NCI-H2029 (cell line): ENCODE measurements at regions not wholly inside any gene's neighbourhood (a gene's known extent, or its start where the extent isn't known, plus 50 kb on each side); places are given as distances from the start of the nearest gene placed in this dataset.
"Not testable (repeated sequence)": the region's sequence is repeated elsewhere in the genome, so short reads cannot be mapped to it uniquely, and the experiment has no call there.

Experiments used
- DNase-seq: peaks from one replicate; lab custom pipeline; 2025; lab: John Stamatoyannopoulos, UW

GRCh38 chr14:86790408-86791364 lies 1202.3 kb downstream of the GALC start:
- no peak for DNase-seq

DNA sequence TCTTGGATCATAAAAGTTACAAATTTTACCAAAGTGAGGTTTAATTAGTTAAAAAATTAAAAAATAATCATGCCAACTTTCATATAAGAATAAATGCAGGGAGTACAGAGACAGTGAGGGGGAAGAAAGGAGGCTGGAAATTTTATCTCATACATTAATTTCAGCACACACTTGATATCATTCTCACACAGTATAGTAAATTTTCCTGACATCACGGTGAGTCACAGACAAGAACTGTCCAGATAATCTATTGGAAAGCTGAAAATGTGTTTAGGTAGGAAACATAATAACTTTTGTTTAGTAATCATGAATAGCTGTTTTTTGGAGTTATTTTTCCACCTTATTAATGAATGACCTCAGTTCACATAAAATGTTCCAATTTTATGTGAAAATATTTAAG lies 1204.8 kb downstream of the GALC start:
- no peak for DNase-seq

DNA sequence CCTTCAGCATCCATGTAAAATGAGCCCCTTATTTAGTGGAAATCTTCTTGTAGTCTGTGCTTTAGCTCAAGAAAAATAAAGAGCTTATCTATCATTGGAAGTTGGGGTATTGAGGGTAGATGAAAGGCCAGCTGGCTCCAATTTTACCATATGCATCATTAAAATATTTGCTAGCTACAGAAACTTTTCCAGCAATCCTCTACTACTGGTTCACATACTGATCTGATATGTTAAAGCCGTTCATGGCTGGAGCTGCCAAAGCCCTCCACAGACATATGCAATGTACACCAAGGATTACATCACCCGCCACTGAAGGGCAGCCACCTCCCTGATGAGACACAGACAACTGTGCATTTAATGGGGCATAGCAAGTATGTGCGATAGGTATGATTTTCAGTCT lies 1205.3 kb downstream of the GALC start:
- no peak for DNase-seq

DNA sequence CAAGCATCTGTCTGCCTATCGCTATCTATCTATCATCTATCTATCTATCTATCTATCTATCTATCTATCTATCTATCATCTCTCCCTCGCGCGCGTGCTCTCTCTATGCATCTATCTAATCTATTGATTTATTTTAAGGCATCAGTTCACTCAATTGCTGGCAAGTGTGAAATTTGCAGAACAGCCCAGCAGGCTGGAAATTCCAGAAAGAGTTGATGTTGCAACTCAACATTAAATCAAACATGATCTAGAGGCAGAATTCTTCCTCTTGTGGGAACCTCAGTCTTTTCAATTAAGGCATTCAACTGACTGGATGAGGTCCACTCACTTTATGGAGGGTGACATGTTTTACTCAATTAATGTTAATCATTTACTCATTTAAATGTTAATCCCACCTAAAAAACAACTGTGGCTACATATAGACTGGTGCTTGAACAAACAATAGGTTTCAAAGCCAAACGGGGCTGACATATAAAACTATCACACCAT lies 1210.8 kb downstream of the GALC start:
- no peak for DNase-seq

GRCh38 chr14:86780876-86781510 lies 1212.0 kb downstream of the GALC start:
- DNase-seq = no peak

DNA sequence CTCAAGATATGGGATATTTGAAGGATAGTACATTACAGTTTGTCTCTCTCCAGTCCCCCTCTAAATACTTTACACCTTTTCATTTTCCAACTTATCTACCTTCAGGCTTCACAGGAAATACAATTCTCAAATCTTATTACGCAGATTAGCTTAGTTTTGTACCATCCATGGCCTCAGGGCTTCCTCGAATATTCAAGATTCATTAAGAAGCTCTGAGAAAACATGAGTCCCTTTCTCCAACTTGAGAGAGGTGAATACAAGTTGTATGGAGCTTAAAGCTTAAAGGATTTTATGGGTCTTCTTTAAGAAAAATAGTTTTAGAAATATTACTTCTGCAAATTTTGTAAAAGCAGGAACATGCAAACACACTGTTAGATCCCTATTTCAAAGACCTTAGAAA lies 1212.5 kb downstream of the GALC start:
- DNase-seq = no peak

DNA sequence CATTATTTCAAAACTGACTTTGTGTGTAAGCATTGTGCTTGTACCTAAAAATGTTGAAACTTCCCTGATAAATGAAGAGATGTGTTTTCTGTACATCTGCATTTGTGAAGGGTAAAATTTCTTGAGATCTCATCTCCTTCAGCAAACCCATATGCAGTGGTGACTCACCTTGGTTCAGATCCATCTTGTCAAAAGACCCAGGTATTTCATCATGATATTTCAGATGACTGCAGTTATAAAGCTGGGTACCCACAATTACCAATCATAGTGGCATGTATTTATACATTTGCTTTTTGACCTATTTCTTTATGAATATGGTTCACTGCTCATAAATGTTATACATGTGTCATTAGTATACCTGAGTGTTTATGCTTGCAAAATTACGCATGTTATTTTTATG lies 1213.6 kb downstream of the GALC start:
- no peak for DNase-seq

GRCh38 chr14:86777963-86778602 lies 1214.9 kb downstream of the GALC start:
- no peak for DNase-seq

DNA sequence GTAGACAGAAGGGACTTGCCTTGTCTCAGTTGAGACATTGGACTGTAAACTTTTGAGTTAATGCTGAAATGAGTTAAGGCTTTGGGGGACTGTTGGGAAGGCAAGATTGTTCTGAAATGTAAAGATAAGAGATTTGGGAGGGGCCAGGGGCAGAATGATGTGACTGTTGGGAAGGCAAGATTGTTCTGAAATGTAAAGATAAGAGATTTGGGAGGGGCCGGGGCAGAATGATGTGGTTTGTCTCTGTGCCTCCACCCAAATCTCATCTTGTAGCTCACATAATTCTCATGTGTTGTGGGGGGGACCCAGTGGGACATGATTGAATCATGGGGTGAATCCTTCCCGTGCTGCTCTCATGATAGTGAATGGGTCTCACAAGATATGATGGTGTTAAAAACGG lies 1217.1 kb downstream of the GALC start:
- not testable (repeated sequence) for DNase-seq

DNA sequence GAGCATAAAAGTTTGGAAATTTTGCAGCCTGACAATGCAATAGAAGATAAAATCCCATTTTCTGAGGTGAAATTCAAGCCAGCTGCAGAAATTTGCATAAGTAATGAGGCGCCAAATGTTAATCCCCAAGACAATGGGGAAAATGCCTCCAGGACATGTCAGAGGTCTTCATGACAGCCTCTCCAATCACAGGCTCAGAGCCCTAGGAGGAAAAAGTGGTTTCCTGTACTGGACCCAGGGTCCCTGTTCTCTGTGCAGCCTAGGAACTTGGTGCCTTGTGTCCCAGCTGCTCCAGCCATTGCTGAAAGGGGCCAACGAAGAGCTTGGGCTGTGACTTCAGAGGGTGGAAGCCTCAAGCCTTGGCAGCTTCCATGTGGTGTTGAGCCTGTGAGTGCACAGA lies 1218.1 kb downstream of the GALC start:
- no peak for DNase-seq

GRCh38 chr14:86772075-86772474 lies 1220.9 kb downstream of the GALC start:
- DNase-seq = no peak

DNA sequence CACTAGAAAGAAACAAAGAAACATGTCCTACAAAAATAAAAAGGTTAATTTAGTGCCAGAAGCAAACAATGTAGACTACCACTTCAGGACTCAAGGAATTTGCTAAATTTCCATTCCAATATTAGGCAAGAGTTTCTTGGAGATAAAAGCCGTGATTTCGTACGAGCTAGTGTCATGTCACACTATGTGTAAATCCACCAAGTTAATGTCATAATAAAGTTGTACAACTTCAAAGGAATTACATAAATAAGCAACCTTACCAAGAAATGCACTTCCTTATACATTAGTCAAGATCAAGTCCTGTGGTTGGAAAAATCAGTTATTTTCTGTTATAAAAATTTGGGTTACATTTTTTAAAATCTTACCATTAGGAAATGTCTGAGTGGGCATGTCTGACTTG lies 1222.8 kb downstream of the GALC start:
- DNase-seq = no peak

- no peak for DNase-seq
Measured at GRCh38 chr14:86766469-86766868, 1226.5 kb downstream of the GALC start.

- DNase-seq = no peak
Measured at GRCh38 chr14:86761611-86762010, 1231.4 kb downstream of the GALC start.

GRCh38 chr14:86756521-86757190 lies 1226.7 kb downstream of the FLRT2 start:
- DNase-seq = no peak

GRCh38 chr14:86750488-86750887 lies 1220.5 kb downstream of the FLRT2 start:
- DNase-seq = not testable (repeated sequence)

DNA sequence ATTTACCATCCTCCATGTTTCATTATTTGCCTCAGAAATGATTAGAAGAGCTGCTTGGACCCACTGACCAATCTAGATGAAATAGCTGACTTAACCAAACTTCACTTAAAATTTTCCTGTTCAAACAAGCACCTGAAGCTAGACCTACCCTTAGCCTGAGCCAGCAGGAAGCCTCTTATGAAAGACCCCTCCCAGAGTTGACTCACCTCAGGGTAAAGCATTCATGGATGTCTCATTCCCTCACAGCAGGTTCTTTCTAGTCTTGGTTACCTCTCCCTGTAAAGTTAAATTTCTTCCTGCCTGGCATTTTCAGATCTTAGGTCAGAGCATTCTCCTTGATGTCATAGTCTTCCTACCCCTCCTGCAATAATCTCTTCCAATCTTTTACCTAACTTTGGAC lies 1209.8 kb downstream of the FLRT2 start:
- no peak for DNase-seq

- not testable (repeated sequence) for DNase-seq
Measured at GRCh38 chr14:86731427-86731826, 1201.5 kb downstream of the FLRT2 start.

DNA sequence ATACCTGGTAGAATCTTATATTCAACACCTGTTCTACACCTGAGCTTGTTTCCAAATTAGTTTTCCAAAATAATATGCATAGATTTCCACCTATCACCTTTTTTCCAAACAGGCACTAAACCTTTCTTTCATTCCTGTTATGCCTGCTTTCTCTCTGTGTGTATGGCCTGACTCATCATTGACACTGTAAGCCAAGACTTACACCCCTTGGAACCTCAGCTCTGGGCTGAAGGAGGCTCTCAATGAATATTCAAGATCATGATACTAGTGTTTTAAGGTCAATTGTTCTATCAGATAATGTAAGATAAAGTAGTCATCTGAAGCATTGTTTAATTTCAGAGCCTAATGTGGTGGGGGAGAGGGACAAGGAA lies 1193.3 kb downstream of the FLRT2 start:
- DNase-seq = no peak

DNA sequence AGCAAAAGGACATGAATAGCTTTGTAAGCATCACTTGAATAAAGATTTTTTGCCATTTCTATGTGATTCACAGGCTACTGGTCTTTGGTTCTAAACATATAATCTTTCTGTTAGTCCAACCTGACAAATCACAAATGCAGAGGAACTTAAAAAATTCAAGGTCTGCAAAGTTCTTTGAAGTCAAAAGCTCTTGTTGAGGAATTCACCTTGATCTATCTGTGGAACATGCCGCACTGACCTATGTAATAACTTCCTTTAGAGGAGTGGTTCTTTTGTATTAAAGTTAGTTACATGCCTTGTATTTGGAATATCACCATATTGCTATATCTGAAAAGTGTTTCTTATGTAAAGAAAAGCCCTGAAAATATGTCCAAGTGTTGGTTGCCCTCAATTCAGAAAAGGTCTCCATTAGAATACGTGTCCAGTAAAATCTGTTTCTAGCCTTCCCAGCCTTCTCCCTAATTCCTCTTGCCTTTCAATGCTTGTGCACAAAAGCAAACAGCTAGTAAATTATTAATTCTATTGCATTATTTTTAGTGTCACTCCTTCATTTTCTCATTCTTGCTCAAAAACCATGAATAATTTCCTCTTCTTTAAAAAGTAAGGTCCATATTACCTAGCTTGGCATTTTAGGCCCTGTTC lies 1192.8 kb downstream of the FLRT2 start:
- DNase-seq = no peak

GRCh38 chr14:86714575-86714974 lies 1184.6 kb downstream of the FLRT2 start:
- no peak for DNase-seq

GRCh38 chr14:86714153-86714552 lies 1184.2 kb downstream of the FLRT2 start:
- no peak for DNase-seq
